HepG2 (cell line): ENCODE measurements at regions not wholly inside any gene's neighbourhood (a gene's known extent, or its start where the extent isn't known, plus 50 kb on each side); places are given as distances from the start of the nearest gene placed in this dataset.
"Not testable (repeated sequence)": the region's sequence is repeated elsewhere in the genome, so short reads cannot be mapped to it uniquely, and the experiment has no call there.

Experiments
- ATAC-seq: fragments of 200-7000 bp; cut with Tn5 transposase; 3 replicates; pipeline ENCODE4 v1.9.1; 2020; ENCODE audit warnings: mild to moderate bottlenecking, moderate library complexity
- BruUV-seq: library from RNA; stranded (reverse); fragments of 400-500 nt; replicated peaks from 2 replicates; lab custom pipeline; 2021; lab: Mats Ljungman, UMichigan
- CTCF ChIA-PET: fragments of 300-600 bp; formaldehyde crosslinking; extraction: SDS; loops from one replicate; lab custom pipeline; 2021; ENCODE audit warnings: low total read pairs, inconsistent platforms, low intra/inter-chr PET ratio; lab: Yijun Ruan, JAX
- POLR2A ChIA-PET: fragments of 350-600 bp; sonication (Branson Sonifier 250); formaldehyde crosslinking; loops from one replicate; lab custom pipeline; 2020; ENCODE audit warnings: antibody characterized with exemption, inconsistent platforms; lab: Yijun Ruan, JAX
- DNase-seq: peaks from one replicate; pipeline ENCODE4 v3.0.0-alpha.2; 2015; ENCODE audit warnings: low spot score
- FAIRE-seq: peaks from 3 replicates; lab custom pipeline; 2011; peaks lifted over from hg19 to GRCh38; lab: Jason Lieb, UNC
- H2AFZ ChIP-seq: one replicate; pipeline ENCODE4 v1.6.1; 2011; ENCODE audit warnings: low read length, inconsistent platforms
- H3K27ac ChIP-seq: fragments of 300-600 bp; 3 replicates; pipeline ENCODE4 v1.8.0; 2011; ENCODE audit warnings: mixed run types, mild to moderate bottlenecking, mixed read lengths, low read length, inconsistent platforms; ENCODE audit not compliant: insufficient read depth; ENCODE audit errors: extremely low read length
- H3K27me3 ChIP-seq, 2 experiments: fragments of 200-600 bp in 1 of 2; 2 replicates in 1 of 2; 3 replicates in 1 of 2; pipeline versions ENCODE4 v1.6.0 to v1.8.0; 2011; ENCODE audit warnings: low read length in 2 of 2, mild to moderate bottlenecking in 2 of 2, moderate library complexity in 2 of 2, inconsistent platforms in 1 of 2; ENCODE audit not compliant: insufficient read depth in 2 of 2, control insufficient read depth in 1 of 2
- H3K36me3 ChIP-seq, 2 experiments: fragments of 200-600 bp in 1 of 2; replicated peaks in 1 of 2; 2 replicates in 1 of 2; 3 replicates in 1 of 2; pipeline versions ENCODE4 v1.5.1 to v1.8.0; 2011; ENCODE audit warnings: low read length in 2 of 2, inconsistent platforms in 1 of 2; ENCODE audit not compliant: insufficient read depth in 2 of 2, control insufficient read depth in 1 of 2
- H3K4me1 ChIP-seq: 2 replicates; pipeline ENCODE4 v1.5.1; 2012; ENCODE audit warnings: low read length, inconsistent platforms; ENCODE audit not compliant: insufficient read depth
- H3K4me2 ChIP-seq: 2 replicates; pipeline ENCODE4 v1.6.0; 2011; ENCODE audit warnings: low read depth, low read length, inconsistent platforms
- H3K4me3 ChIP-seq, 3 experiments: fragments of 200-600 bp in 1 of 3; sonication (generic), shearing (Covaris generic) in 1 of 3; replicated peaks in 1 of 3; 2 replicates each; pipeline ENCODE4 v1.5.1; 2011 to 2016; ENCODE audit warnings: low read length in 3 of 3, inconsistent platforms in 2 of 3, low read depth in 2 of 3, mild to moderate bottlenecking in 2 of 3, control low read depth in 1 of 3, mixed read lengths in 1 of 3; ENCODE audit not compliant: insufficient read depth in 1 of 3
- H3K79me2 ChIP-seq: one replicate; pipeline ENCODE4 v1.6.1; 2011; ENCODE audit warnings: low read length, inconsistent platforms; ENCODE audit not compliant: insufficient read depth
- H3K9ac ChIP-seq: 2 replicates; pipeline ENCODE4 v1.6.0; 2011; ENCODE audit warnings: mild to moderate bottlenecking, low read depth, low read length, inconsistent platforms; ENCODE audit not compliant: insufficient read depth
- H3K9me3 ChIP-seq: 2 replicates; pipeline ENCODE4 v1.5.1; 2012; ENCODE audit warnings: mild to moderate bottlenecking, low read length
- H4K20me1 ChIP-seq: 2 replicates; pipeline ENCODE4 v1.6.0; 2011; ENCODE audit warnings: inconsistent platforms, mild to moderate bottlenecking, low read length, moderate library complexity; ENCODE audit not compliant: insufficient read depth
- ASH2L ChIP-seq: fragments of 300-600, 200-600 bp; sonication (generic); IDR thresholded peaks from 2 replicates; pipeline ENCODE4 v1.7.0; 2017; ENCODE audit warnings: low read depth, mild to moderate bottlenecking, moderate library complexity, mixed read lengths, low read length; ENCODE audit not compliant: insufficient read length
- DR1 ChIP-seq: sonication (generic); formaldehyde crosslinking; IDR thresholded peaks from 2 replicates; pipeline ENCODE4 v1.8.0; 2021; ENCODE audit warnings: mild to moderate bottlenecking, missing genetic modification reagents, inconsistent platforms
- GATAD2A ChIP-seq: IDR thresholded peaks from 2 replicates; pipeline ENCODE4 v1.6.1; 2016
- GMEB1 ChIP-seq: sonication (generic); formaldehyde crosslinking; IDR thresholded peaks from 2 replicates; pipeline ENCODE4 v1.5.1; 2020; ENCODE audit warnings: missing genetic modification reagents, mild to moderate bottlenecking, borderline replicate concordance
- MAFF ChIP-seq: IDR thresholded peaks from 2 replicates; pipeline ENCODE4 v1.6.1; 2011; ENCODE audit warnings: low read depth, low read length, improper control_type of control experiment
- MAFK ChIP-seq, 2 experiments: IDR thresholded peaks in 1 of 2; conservative IDR thresholded peaks in 1 of 2; 2 replicates each; pipeline ENCODE4 v1.6.1; 2011; ENCODE audit warnings: improper control_type of control experiment in 2 of 2, low read length in 2 of 2
- ZNF510 ChIP-seq: sonication (generic); formaldehyde crosslinking; IDR thresholded peaks from 2 replicates; pipeline ENCODE4 v1.4.0; 2020; ENCODE audit warnings: low read depth, mild to moderate bottlenecking, missing genetic modification reagents
- ZNF670 ChIP-seq: sonication (generic); formaldehyde crosslinking; IDR thresholded peaks from 2 replicates; pipeline ENCODE4 v1.8.0; 2022; ENCODE audit warnings: mild to moderate bottlenecking, missing genetic modification reagents, borderline replicate concordance
- WGBS: methylation state at CpG from one replicate; pipeline ENCODE4 v1.1.6; 2017; ENCODE audit warnings: low lambda C conversion rate; 5-methylcytosine and 5-hydroxymethylcytosine counted together
- in situ Hi-C: cut with HindIII; loops from 2 replicates; pipeline ENCODE4 v1.10.0; 2017; ENCODE audit warnings: low pct_unique_long_range_greater_than_20kb; ENCODE audit not compliant: extremely low pct_ligation_motif_present
- intact Hi-C: fragments of 100-400 bp; cut with micrococcal nuclease; formaldehyde crosslinking; loops from one replicate; pipeline ENCODE4 v1.10.0; 2022; ENCODE audit not compliant: unreplicated experiment

GRCh38 chr1:209116705-209117104 lies 466.8 kb upstream of the CAMK1G start:
- no peak for FAIRE-seq
- CTCF ChIA-PET, result no interaction called here

GRCh38 chr1:209123601-209124000 lies 459.9 kb upstream of the CAMK1G start:
- DNase-seq, result no peak
- H3K79me2 ChIP-seq, result no peaks in the 10 kb centered on the region
- intact Hi-C loops (no loop called here), in situ Hi-C loops (loop anchor here (25.0 kb wide), 1 partner anchor 589 kb away; the partner anchor contains the start of gene HSD11B1)
- no peak overlapping the region for H2AFZ ChIP-seq
- H3K27me3 ChIP-seq, result no peaks in the 10 kb centered on the region; a peak in 1 of 5 replicates
- peaks cover 32% of the 10 kb centered on the region for H3K9me3 ChIP-seq
- H3K4me3 ChIP-seq, result no peak overlapping the region
- no peaks in the 10 kb centered on the region for H4K20me1 ChIP-seq
- TF ChIP-seq ZNF670 (CRISPR knock-in tag) (no peak), GATAD2A (no peak), DR1 (CRISPR knock-in tag) (no peak), GMEB1 (no peak)
- H3K4me2 ChIP-seq, result no peak overlapping the region
- no peak overlapping the region for H3K9ac ChIP-seq
- no peaks in the 10 kb centered on the region for H3K4me1 ChIP-seq
- BruUV-seq, result no TSS peak
- 0% methylated on average over 2 of the region's 2 CpGs for WGBS
- H3K27ac ChIP-seq, result no peak overlapping the region
- no peak for FAIRE-seq
- ChIA-PET POLR2A (no interaction called here), CTCF (no interaction called here)
- ATAC-seq, result no peak
- no peaks in the 10 kb centered on the region for H3K36me3 ChIP-seq

More at GRCh38 chr1:209116705-209117104, 466.8 kb upstream of the CAMK1G start:
- WGBS, result 69% methylated on average over 1 of the region's 1 CpG
- no peak overlapping the region for H3K4me3 ChIP-seq
- in situ Hi-C loops, result loop anchor here (25.0 kb wide), 1 partner anchor 596 kb away; the partner anchor contains the start of gene HSD11B1
- no peaks in the 10 kb centered on the region; a peak in 1 of 5 replicates for H3K27me3 ChIP-seq
- TF ChIP-seq ASH2L (no peak), MAFK (conservative IDR thresholded peaks at IDR 0.05 in 1 of 2, IDR thresholded peaks at IDR 0.05 in 1 of 2; ENCODE audit: low read length in 2 of 2) (peak in 1 of 2 experiments; percentile 55; a peak in 2 of 4 replicates), ZNF510 (CRISPR knock-in tag) (no peak), MAFF (peak; percentile 41)
- no peak overlapping the region for H3K27ac ChIP-seq
- H3K9ac ChIP-seq, result no peak overlapping the region
- DNase-seq (no peak), ATAC-seq (no peak)
- intact Hi-C loops, result no loop called here
- no TSS peak for BruUV-seq
- H3K36me3 ChIP-seq, result no peaks in the 10 kb centered on the region
- H4K20me1 ChIP-seq, result no peaks in the 10 kb centered on the region
- no peak overlapping the region for H2AFZ ChIP-seq
- no peaks in the 10 kb centered on the region for H3K4me1 ChIP-seq
- peaks cover 15% of the 10 kb centered on the region for H3K9me3 ChIP-seq
- H3K4me2 ChIP-seq, result no peak overlapping the region
- POLR2A ChIA-PET, result no interaction called here
- H3K79me2 ChIP-seq, result no peaks in the 10 kb centered on the region

- H3K4me3 ChIP-seq, BruUV-seq, CTCF ChIA-PET, in situ Hi-C loops, POLR2A ChIA-PET, H2AFZ ChIP-seq, H3K9ac ChIP-seq, H3K27me3 ChIP-seq, H3K4me2 ChIP-seq, H4K20me1 ChIP-seq, ATAC-seq, H3K36me3 ChIP-seq, H3K79me2 ChIP-seq, H3K4me1 ChIP-seq, DNase-seq, FAIRE-seq, H3K27ac ChIP-seq, intact Hi-C loops: not testable (repeated sequence)
- peaks cover 30% of the 10 kb centered on the region for H3K9me3 ChIP-seq
- WGBS, result no CpG with 5 or more reads among the region's 32 CpGs
Observed at GRCh38 chr1:209129091-209129490, 454.4 kb upstream of the CAMK1G start.
